ENCODE measurements at regions not wholly inside any gene's neighbourhood (a gene's known extent, or its start where the extent isn't known, plus 50 kb on each side); places are given as distances from the start of the nearest gene placed in this dataset.

DNA sequence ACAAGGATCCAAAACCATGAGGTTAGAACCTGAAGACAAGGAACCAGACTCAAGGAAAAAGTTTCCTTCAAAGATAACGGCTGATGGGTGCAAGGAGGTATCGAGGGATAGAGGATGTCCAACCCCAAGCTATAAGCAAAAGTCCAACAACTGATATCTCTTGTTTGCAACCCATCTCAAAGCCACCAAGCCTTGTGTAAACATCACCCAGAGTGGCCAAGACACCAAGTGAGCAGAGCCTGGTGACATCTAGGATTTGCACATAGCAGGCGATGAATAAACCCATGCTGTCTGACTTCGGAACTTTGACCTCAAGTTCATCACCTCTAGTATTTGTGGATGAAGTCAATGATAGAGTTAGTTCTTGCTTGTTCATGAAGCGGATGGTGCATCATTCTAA, 180.7 kb downstream of the ETS2 start:
- TF ChIP-seq, protein P1, sequence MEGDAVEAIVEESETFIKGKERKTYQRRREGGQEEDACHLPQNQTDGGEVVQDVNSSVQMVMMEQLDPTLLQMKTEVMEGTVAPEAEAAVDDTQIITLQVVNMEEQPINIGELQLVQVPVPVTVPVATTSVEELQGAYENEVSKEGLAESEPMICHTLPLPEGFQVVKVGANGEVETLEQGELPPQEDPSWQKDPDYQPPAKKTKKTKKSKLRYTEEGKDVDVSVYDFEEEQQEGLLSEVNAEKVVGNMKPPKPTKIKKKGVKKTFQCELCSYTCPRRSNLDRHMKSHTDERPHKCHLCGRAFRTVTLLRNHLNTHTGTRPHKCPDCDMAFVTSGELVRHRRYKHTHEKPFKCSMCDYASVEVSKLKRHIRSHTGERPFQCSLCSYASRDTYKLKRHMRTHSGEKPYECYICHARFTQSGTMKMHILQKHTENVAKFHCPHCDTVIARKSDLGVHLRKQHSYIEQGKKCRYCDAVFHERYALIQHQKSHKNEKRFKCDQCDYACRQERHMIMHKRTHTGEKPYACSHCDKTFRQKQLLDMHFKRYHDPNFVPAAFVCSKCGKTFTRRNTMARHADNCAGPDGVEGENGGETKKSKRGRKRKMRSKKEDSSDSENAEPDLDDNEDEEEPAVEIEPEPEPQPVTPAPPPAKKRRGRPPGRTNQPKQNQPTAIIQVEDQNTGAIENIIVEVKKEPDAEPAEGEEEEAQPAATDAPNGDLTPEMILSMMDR (IDR thresholded peaks at IDR 0.05; ENCODE audit: borderline replicate concordance, insufficient read depth, low read depth, low read length) = no peak
- no peak overlapping the region for H3K4me3 ChIP-seq (ENCODE audit: low read depth, low read length)

DNA sequence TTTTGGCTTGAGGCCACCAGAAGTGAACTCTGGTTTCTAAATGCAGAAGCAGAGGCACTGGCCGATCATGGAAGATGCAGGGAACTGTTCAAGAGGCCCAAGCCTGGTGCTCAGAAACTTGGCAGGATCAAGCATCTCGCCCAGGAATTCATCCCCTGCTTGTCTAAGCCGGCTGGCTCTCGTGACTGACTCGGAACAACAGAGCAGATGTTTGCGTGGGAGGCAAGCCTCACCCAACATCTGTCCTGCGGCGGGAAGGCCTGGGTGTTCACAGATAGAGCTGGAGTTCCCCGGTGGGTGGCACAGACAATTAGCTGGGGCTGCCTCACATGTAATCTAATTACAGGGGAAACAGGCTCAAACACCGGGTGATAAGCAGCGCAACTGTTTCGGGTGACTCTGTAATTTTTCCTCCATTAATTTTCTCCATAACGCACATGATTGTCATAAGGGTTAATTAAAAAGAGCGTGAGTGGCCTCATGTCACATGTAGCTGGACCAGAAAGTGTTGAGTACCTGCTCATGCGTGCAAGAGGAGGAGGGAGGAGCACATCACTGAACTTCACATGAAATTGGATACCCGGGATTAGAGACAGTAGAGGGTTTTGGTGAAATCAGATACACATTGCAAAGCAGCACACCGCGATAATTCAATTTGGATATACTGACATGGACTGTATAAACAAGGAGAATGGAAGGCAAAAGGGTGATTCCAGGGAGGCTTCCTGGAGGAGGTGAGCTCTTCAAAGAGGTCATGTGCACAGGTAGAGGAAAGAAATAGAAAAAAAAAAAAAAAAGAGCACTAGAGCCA, 180.0 kb downstream of the ETS2 start:
- no peak overlapping the region for H3K4me3 ChIP-seq (ENCODE audit: low read depth, low read length)
- TF ChIP-seq, protein P1 (IDR thresholded peaks at IDR 0.05; ENCODE audit: borderline replicate concordance, insufficient read depth, low read depth, low read length) = no peak

- H3K4me3 ChIP-seq (ENCODE audit: low read depth, low read length) = no peak overlapping the region
- TF ChIP-seq, protein P1 (IDR thresholded peaks at IDR 0.05; ENCODE audit: borderline replicate concordance, insufficient read depth, low read depth, low read length) = no peak
Measured at GRCh38 chr21:38984982-38985567, 179.3 kb downstream of the ETS2 start.

DNA sequence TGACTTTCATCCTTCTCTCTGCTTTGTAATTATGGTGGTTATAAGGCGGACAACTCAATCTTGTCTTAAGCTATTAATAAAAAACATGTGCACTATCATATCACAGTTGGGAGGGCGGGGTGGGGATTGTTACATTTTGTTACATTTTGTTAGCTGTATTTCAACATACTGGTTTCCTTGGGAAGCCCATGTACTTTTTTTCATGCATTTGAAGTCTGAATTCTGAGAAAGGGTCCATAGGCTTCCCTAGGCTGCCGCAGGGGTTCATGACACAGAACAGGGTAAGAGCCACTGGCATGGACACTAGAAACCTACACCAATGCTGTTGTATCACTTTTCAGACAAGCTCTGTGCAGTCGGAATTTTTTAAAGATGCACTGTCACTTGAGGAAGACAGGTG, 178.8 kb downstream of the ETS2 start:
- TF ChIP-seq, protein P1 (IDR thresholded peaks at IDR 0.05; ENCODE audit: borderline replicate concordance, insufficient read depth, low read depth, low read length) = no peak
- no peak overlapping the region for H3K4me3 ChIP-seq (ENCODE audit: low read depth, low read length)

DNA sequence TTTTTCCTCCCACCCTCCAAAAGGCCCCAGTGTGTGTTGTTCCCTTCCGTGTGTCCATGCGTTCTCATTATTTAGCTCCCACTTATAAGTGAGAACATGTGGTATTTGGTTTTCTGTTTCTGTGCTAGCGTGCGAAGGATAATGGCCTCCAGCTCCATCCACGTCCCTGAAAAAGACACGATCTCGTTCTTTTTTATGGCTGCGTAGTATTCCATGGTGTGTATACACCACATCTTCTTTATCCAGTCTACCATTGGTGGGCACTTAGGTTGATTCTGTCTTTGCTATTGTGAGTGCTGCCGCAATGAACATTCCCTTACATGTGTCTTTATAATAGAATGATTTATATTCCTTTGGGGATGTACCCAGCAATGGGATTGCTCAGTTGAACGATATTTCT, 177.8 kb downstream of the ETS2 start:
- H3K4me3 ChIP-seq (ENCODE audit: low read depth, low read length) = no peak overlapping the region
- TF ChIP-seq, protein P1 (IDR thresholded peaks at IDR 0.05; ENCODE audit: borderline replicate concordance, insufficient read depth, low read depth, low read length) = no peak

DNA sequence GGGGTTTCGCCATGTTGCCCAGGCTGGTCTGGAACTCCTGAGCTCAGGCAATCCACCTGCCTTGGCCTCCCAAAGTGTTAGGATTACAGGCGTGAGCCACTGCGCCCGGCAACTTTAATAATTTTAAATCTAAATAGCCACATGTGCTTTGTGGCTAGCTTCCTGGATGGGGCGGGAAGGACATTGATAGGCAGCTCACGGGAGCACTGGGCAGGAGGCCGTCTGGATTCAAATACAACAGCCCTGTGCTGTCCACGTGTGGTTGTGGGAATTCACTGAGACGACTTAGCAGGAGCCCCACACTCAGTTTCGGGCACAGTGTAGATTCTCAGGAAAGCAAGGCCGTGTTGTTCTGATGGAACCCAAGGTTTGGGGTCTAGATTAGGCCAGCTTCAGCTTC, 177.1 kb downstream of the ETS2 start:
- no peak overlapping the region for H3K4me3 ChIP-seq (ENCODE audit: low read depth, low read length)
- TF ChIP-seq, protein P1 (IDR thresholded peaks at IDR 0.05; ENCODE audit: borderline replicate concordance, insufficient read depth, low read depth, low read length) = no peak

- TF ChIP-seq, protein P1 (IDR thresholded peaks at IDR 0.05; ENCODE audit: borderline replicate concordance, insufficient read depth, low read depth, low read length) = no peak
Measured at GRCh38 chr21:38982096-38982495, 176.4 kb downstream of the ETS2 start.

More at GRCh38 chr21:38982096-38982495, 176.4 kb downstream of the ETS2 start:
- H3K4me3 ChIP-seq (ENCODE audit: low read depth, low read length) = no peak overlapping the region

Data from GM12875 (cell line).